ENCODE measurements at regions not wholly inside any gene's neighbourhood (a gene's known extent, or its start where the extent isn't known, plus 50 kb on each side); places are given as distances from the start of the nearest gene placed in this dataset.

- H3K27me3 ChIP-seq (ENCODE audit: control insufficient read depth in 1 of 2, insufficient read depth in 2 of 2, low read length in 2 of 2): peaks cover 5 to 33% of the 10 kb centered on the region in 2 experiments; a peak in 2 of 5 replicates
- FAIRE-seq: no peak
- intact Hi-C loops (cut with micrococcal nuclease; ENCODE audit: unreplicated experiment) (no loop called here), in situ Hi-C loops (cut with HindIII; ENCODE audit: extremely low pct_ligation_motif_present, low pct_unique_long_range_greater_than_20kb) (no loop called here)
- no peak for DNase-seq (ENCODE audit: low spot score)
- H3K4me3 ChIP-seq (replicated peaks in 1 of 3; ENCODE audit: insufficient read depth in 1 of 3, low read depth in 2 of 3, low read length in 3 of 3): no peak overlapping the region
- peaks cover 14% of the 10 kb centered on the region; the same call in 1 of the 2 replicates for H3K4me1 ChIP-seq (ENCODE audit: insufficient read depth, low read length)
- ATAC-seq: no peak
- H3K9me3 ChIP-seq (ENCODE audit: low read length): no peaks in the 10 kb centered on the region
- 10% methylated on average over 5 of the region's 5 CpGs for WGBS (ENCODE audit: low lambda C conversion rate)
- no peak overlapping the region for H3K27ac ChIP-seq (ENCODE audit: extremely low read length, insufficient read depth, low read length)
- H2AFZ ChIP-seq (ENCODE audit: low read length): no peak overlapping the region
- ChIA-PET CTCF (ENCODE audit: low intra/inter-chr PET ratio, low total read pairs) (no interaction called here), POLR2A (no interaction called here)
- no peaks in the 10 kb centered on the region for H3K79me2 ChIP-seq (ENCODE audit: insufficient read depth, low read length)
- H3K4me2 ChIP-seq (ENCODE audit: low read depth, low read length): no peak overlapping the region
- BruUV-seq (replicated peaks): no TSS peak
- H3K9ac ChIP-seq (ENCODE audit: insufficient read depth, low read depth, low read length): no peak overlapping the region
- TF ChIP-seq ZNF556 (CRISPR knock-in tag; IDR thresholded peaks at IDR 0.05; ENCODE audit: borderline replicate concordance) (no peak), SKI (IDR thresholded peaks at IDR 0.05; ENCODE audit: partially characterized antibody) (no peak), ZSCAN30 (CRISPR knock-in tag; IDR thresholded peaks at IDR 0.05) (no peak), ETV6 (CRISPR knock-in tag; conservative IDR thresholded peaks at IDR 0.05) (no peak), MEIS2 (CRISPR knock-in tag; IDR thresholded peaks at IDR 0.05) (no peak), RBAK (CRISPR knock-in tag; IDR thresholded peaks at IDR 0.05) (no peak), PAF1 (CRISPR knock-in tag; IDR thresholded peaks at IDR 0.05) (no peak), MXI1 (IDR thresholded peaks at IDR 0.05; ENCODE audit: borderline replicate concordance, low read depth, low read length) (no peak), DRAP1 (CRISPR knock-in tag; IDR thresholded peaks at IDR 0.05) (no peak), MAFK (conservative IDR thresholded peaks at IDR 0.05 in 1 of 2, IDR thresholded peaks at IDR 0.05 in 1 of 2; ENCODE audit: low read length in 2 of 2) (no peak), ZNF343 (CRISPR knock-in tag; IDR thresholded peaks at IDR 0.05) (no peak), RNF2 (conservative IDR thresholded peaks at IDR 0.05; ENCODE audit: low read depth) (no peak), ZNF709 (CRISPR knock-in tag; IDR thresholded peaks at IDR 0.05) (no peak), TCF7L2 (IDR thresholded peaks at IDR 0.05; ENCODE audit: low read depth, low read length) (no peak), GFI1 (CRISPR knock-in tag; IDR thresholded peaks at IDR 0.05; ENCODE audit: borderline replicate concordance) (no peak)
- no peaks in the 10 kb centered on the region for H4K20me1 ChIP-seq (ENCODE audit: insufficient read depth, low read length)
- H3K36me3 ChIP-seq (replicated peaks in 1 of 2; ENCODE audit: control insufficient read depth in 1 of 2, insufficient read depth in 2 of 2, low read length in 2 of 2): no peaks in the 10 kb centered on the region
These were observed 105.2 kb downstream of the UNC5CL start for GRCh38 chr6:40933864-40934263.
